HepG2 (cell line): ENCODE measurements at regions not wholly inside any gene's neighbourhood (a gene's known extent, or its start where the extent isn't known, plus 50 kb on each side); places are given as distances from the start of the nearest gene placed in this dataset.

ENCODE experiments used
- AGO1 ChIP-seq: fragments of 200-400 bp; formaldehyde crosslinking; IDR thresholded peaks from 2 replicates; pipeline ENCODE4 v1.6.1; 2017; ENCODE audit warnings: mild to moderate bottlenecking, low read depth, low read length, moderate library complexity; ENCODE audit not compliant: poor library complexity, severe bottlenecking
- BCL6 ChIP-seq: IDR thresholded peaks from 2 replicates; pipeline ENCODE4 v1.6.1; 2016; ENCODE audit warnings: missing genetic modification reagents, missing compliant biosample characterization
- CEBPB ChIP-seq: IDR thresholded peaks from 2 replicates; pipeline ENCODE4 v1.6.1; 2011; ENCODE audit warnings: low read depth, low read length, improper control_type of control experiment, borderline replicate concordance
- IRF2 ChIP-seq: IDR thresholded peaks from 2 replicates; pipeline ENCODE4 v1.6.1; 2018; ENCODE audit warnings: missing genetic modification reagents, missing compliant biosample characterization
- JDP2 ChIP-seq: sonication (generic); formaldehyde crosslinking; IDR thresholded peaks from 2 replicates; pipeline ENCODE4 v1.8.1; 2022; ENCODE audit warnings: missing genetic modification reagents, borderline replicate concordance
- KDM2A ChIP-seq: sonication (generic); formaldehyde crosslinking; IDR thresholded peaks from 2 replicates; pipeline ENCODE4 v1.4.0; 2020; ENCODE audit warnings: low read depth, missing genetic modification reagents, borderline replicate concordance
- MTF2 ChIP-seq: sonication (generic); formaldehyde crosslinking; IDR thresholded peaks from 2 replicates; pipeline ENCODE4 v1.5.0; 2020; ENCODE audit warnings: missing genetic modification reagents, borderline replicate concordance
- PTBP1 ChIP-seq: fragments of 200-400 bp; formaldehyde crosslinking; IDR thresholded peaks from 2 replicates; pipeline ENCODE4 v1.6.1; 2018; ENCODE audit warnings: low read length, low read depth; ENCODE audit not compliant: poor library complexity, severe bottlenecking
- SAP130 ChIP-seq: IDR thresholded peaks from 2 replicates; pipeline ENCODE4 v1.6.1; 2016; ENCODE audit warnings: low read depth
- SP140L ChIP-seq: sonication (generic); formaldehyde crosslinking; IDR thresholded peaks from 2 replicates; pipeline ENCODE4 v1.4.0; 2020; ENCODE audit warnings: missing genetic modification reagents, borderline replicate concordance
- XRCC5 ChIP-seq: fragments of 200-400 bp; formaldehyde crosslinking; optimal IDR thresholded peaks from 2 replicates; pipeline ENCODE3; 2017; ENCODE audit warnings: mild to moderate bottlenecking, low read length
- ZBTB3 ChIP-seq: sonication (generic); formaldehyde crosslinking; IDR thresholded peaks from 2 replicates; pipeline ENCODE4 v1.4.0; 2020; ENCODE audit warnings: low read depth, mild to moderate bottlenecking, moderate library complexity, missing genetic modification reagents, borderline replicate concordance
- ZBTB8A ChIP-seq: sonication (generic); formaldehyde crosslinking; IDR thresholded peaks from 2 replicates; pipeline ENCODE4 v1.4.0; 2020; ENCODE audit warnings: mild to moderate bottlenecking, low read depth, missing genetic modification reagents, borderline replicate concordance
- ZFP41 ChIP-seq: sonication (generic); formaldehyde crosslinking; IDR thresholded peaks from 2 replicates; pipeline ENCODE4 v1.4.0; 2020; ENCODE audit warnings: mild to moderate bottlenecking, missing genetic modification reagents, borderline replicate concordance
- ZFP82 ChIP-seq: sonication (generic); formaldehyde crosslinking; IDR thresholded peaks from 2 replicates; pipeline ENCODE4 v1.5.1; 2020; ENCODE audit warnings: mild to moderate bottlenecking, missing genetic modification reagents, borderline replicate concordance
- ZNF317 ChIP-seq: sonication (generic); formaldehyde crosslinking; IDR thresholded peaks from 2 replicates; pipeline ENCODE4 v1.5.0; 2020; ENCODE audit warnings: mild to moderate bottlenecking, missing genetic modification reagents
- ZNF34 ChIP-seq: sonication (generic); formaldehyde crosslinking; IDR thresholded peaks from 2 replicates; pipeline ENCODE4 v1.4.0; 2020; ENCODE audit warnings: mild to moderate bottlenecking, missing genetic modification reagents, borderline replicate concordance
- ZNF350 ChIP-seq: sonication (generic); formaldehyde crosslinking; IDR thresholded peaks from 2 replicates; pipeline ENCODE4 v1.4.0; 2020; ENCODE audit warnings: mild to moderate bottlenecking, low read depth, missing genetic modification reagents, borderline replicate concordance
- ZNF432 ChIP-seq: sonication (generic); formaldehyde crosslinking; IDR thresholded peaks from 2 replicates; pipeline ENCODE4 v1.5.0; 2020; ENCODE audit warnings: missing genetic modification reagents, mild to moderate bottlenecking, borderline replicate concordance
- ZNF724P ChIP-seq: sonication (generic); formaldehyde crosslinking; IDR thresholded peaks from 2 replicates; pipeline ENCODE4 v1.8.0; 2022; ENCODE audit warnings: missing genetic modification reagents, borderline replicate concordance
- TF ChIP-seq, protein P1 (sequence below): sonication (generic); formaldehyde crosslinking; IDR thresholded peaks from 2 replicates; pipeline ENCODE4 v1.5.1; 2020; ENCODE audit warnings: missing genetic modification reagents, mild to moderate bottlenecking, borderline replicate concordance
- TF ChIP-seq, protein P2 (sequence below): sonication (generic); formaldehyde crosslinking; IDR thresholded peaks from 2 replicates; pipeline ENCODE4 v1.8.0; 2022; ENCODE audit warnings: mild to moderate bottlenecking, missing genetic modification reagents
- TF ChIP-seq, protein P3 (sequence below): sonication (generic); formaldehyde crosslinking; IDR thresholded peaks from 2 replicates; pipeline ENCODE4 v1.4.0; 2020; ENCODE audit warnings: missing genetic modification reagents, mild to moderate bottlenecking, borderline replicate concordance
- TF ChIP-seq, protein P4 (sequence below): sonication (generic); formaldehyde crosslinking; IDR thresholded peaks from 2 replicates; pipeline ENCODE4 v1.5.1; 2020; ENCODE audit warnings: mild to moderate bottlenecking, missing genetic modification reagents, moderate library complexity

DNA sequence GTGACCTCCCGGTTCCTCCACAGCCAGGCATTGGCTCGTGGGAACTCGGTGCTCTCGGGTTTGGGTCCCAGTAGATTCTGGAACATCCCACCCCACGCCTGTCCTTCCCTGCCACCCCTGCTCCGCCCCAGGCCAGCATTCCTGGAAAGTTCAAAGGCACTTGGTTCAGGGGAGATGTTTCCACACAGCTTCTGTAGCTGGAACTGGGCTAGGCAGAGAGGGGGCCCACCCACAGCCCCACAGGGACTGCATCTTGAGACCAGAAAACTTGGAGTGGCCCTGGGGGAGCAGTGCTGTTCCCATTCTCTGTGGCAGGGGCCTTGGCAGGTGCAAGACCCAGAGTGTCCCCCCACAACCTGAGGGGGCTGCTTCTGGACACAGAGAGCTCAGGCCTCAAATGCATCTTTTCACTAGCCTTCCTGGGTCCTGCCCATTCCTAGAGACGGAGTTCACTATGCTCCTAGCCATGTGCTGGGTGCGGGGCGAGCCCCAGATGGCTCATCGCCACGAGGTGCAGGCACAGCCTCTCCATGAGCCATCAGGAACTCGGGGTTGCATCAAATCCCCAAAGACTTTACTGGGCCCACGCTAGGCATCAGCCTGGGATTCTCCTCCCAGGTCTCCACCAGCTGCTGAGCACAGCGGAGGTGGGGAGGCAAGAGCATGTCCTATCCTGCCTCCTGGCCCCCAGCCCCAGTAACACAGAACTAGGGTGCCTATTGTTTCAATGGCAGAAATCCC is 68.7 kb downstream of the ZFP36L2 start (continued):
- TF ChIP-seq XRCC5 = peak; percentile 54
- no peak for TF ChIP-seq ZNF432
- TF ChIP-seq, protein P1, sequence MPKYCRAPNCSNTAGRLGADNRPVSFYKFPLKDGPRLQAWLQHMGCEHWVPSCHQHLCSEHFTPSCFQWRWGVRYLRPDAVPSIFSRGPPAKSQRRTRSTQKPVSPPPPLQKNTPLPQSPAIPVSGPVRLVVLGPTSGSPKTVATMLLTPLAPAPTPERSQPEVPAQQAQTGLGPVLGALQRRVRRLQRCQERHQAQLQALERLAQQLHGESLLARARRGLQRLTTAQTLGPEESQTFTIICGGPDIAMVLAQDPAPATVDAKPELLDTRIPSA (CRISPR knock-in tag) = no peak
- TF ChIP-seq, protein P2, sequence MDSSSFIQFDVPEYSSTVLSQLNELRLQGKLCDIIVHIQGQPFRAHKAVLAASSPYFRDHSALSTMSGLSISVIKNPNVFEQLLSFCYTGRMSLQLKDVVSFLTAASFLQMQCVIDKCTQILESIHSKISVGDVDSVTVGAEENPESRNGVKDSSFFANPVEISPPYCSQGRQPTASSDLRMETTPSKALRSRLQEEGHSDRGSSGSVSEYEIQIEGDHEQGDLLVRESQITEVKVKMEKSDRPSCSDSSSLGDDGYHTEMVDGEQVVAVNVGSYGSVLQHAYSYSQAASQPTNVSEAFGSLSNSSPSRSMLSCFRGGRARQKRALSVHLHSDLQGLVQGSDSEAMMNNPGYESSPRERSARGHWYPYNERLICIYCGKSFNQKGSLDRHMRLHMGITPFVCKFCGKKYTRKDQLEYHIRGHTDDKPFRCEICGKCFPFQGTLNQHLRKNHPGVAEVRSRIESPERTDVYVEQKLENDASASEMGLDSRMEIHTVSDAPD (CRISPR knock-in tag) = no peak
- no peak for TF ChIP-seq ZFP82 (CRISPR knock-in tag)
- TF ChIP-seq ZNF724P (CRISPR knock-in tag) = no peak
- TF ChIP-seq ZNF34 = no peak; the same call in 1 of the 2 replicates
- no peak for TF ChIP-seq KDM2A (CRISPR knock-in tag)
- TF ChIP-seq ZNF350 (CRISPR knock-in tag) = no peak
- TF ChIP-seq, protein P3, sequence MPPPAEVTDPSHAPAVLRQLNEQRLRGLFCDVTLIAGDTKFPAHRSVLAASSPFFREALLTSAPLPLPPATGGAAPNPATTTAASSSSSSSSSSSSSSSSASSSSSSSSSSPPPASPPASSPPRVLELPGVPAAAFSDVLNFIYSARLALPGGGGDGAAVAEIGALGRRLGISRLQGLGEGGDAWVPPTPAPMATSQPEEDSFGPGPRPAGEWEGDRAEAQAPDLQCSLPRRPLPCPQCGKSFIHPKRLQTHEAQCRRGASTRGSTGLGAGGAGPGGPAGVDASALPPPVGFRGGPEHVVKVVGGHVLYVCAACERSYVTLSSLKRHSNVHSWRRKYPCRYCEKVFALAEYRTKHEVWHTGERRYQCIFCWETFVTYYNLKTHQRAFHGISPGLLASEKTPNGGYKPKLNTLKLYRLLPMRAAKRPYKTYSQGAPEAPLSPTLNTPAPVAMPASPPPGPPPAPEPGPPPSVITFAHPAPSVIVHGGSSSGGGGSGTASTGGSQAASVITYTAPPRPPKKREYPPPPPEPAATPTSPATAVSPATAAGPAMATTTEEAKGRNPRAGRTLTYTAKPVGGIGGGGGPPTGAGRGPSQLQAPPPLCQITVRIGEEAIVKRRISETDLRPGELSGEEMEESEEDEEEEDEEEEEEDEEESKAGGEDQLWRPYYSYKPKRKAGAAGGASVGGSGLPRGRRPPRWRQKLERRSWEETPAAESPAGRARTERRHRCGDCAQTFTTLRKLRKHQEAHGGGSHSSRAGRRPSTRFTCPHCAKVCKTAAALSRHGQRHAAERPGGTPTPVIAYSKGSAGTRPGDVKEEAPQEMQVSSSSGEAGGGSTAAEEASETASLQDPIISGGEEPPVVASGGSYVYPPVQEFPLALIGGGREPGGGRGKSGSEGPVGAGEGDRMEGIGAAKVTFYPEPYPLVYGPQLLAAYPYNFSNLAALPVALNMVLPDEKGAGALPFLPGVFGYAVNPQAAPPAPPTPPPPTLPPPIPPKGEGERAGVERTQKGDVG = no peak
- TF ChIP-seq ZNF317 = no peak
- no peak for TF ChIP-seq CEBPB
- TF ChIP-seq BCL6 (CRISPR knock-in tag) = peak; percentile 98
- peak; percentile 7 for TF ChIP-seq AGO1
- no peak for TF ChIP-seq ZBTB8A
- TF ChIP-seq IRF2 = no peak
- no peak for TF ChIP-seq ZBTB3
- TF ChIP-seq JDP2 (CRISPR knock-in tag) = no peak
- TF ChIP-seq MTF2 = no peak
- peak; percentile 36; the same call in 1 of the 2 replicates for TF ChIP-seq SAP130 (CRISPR knock-in tag)
- TF ChIP-seq SP140L (CRISPR knock-in tag) = no peak
- no peak for TF ChIP-seq PTBP1
- TF ChIP-seq ZFP41 (CRISPR knock-in tag) = no peak
- TF ChIP-seq, protein P4, sequence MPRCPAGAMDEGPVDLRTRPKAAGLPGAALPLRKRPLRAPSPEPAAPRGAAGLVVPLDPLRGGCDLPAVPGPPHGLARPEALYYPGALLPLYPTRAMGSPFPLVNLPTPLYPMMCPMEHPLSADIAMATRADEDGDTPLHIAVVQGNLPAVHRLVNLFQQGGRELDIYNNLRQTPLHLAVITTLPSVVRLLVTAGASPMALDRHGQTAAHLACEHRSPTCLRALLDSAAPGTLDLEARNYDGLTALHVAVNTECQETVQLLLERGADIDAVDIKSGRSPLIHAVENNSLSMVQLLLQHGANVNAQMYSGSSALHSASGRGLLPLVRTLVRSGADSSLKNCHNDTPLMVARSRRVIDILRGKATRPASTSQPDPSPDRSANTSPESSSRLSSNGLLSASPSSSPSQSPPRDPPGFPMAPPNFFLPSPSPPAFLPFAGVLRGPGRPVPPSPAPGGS = no peak
